Activated CD4-positive, alpha-beta T cell treated with anti-CD3 and anti-CD28 coated beads, Interleukin-2, amount 10 ng/mL, durations not matched to agents 7 days and 5 days (primary cell): ENCODE measurements at regions not wholly inside any gene's neighbourhood (a gene's known extent, or its start where the extent isn't known, plus 50 kb on each side); places are given as distances from the start of the nearest gene placed in this dataset.
"Not testable (repeated sequence)": the region's sequence is repeated elsewhere in the genome, so short reads cannot be mapped to it uniquely, and the experiment has no call there.

Source experiments
- CTCF ChIA-PET: fragments of 350-600 bp; sonication (Branson Sonifier 250); formaldehyde crosslinking; loops from one replicate; lab custom pipeline; 2021; ENCODE audit warnings: antibody characterized with exemption; lab: Charles Lee
- POLR2A ChIA-PET: fragments of 350-600 bp; sonication (Branson Sonifier 250); formaldehyde crosslinking; loops from one replicate; lab custom pipeline; 2021; ENCODE audit warnings: antibody characterized with exemption; lab: Charles Lee
- DNase-seq: peaks from one replicate; pipeline ENCODE4 v3.0.0-alpha.2; 2020
- H3K27ac Mint-ChIP-seq: one replicate; pipeline ENCODE4 v1.8.0; 2021; ENCODE audit warnings: mild to moderate bottlenecking, moderate library complexity, mixed read lengths
- H3K27me3 Mint-ChIP-seq: one replicate; pipeline ENCODE4 v1.8.0; 2021; ENCODE audit warnings: mixed read lengths
- H3K36me3 Mint-ChIP-seq: one replicate; pipeline ENCODE4 v1.8.0; 2021; ENCODE audit warnings: low read depth, mixed read lengths
- H3K4me1 Mint-ChIP-seq: one replicate; pipeline ENCODE4 v1.8.0; 2021; ENCODE audit warnings: mixed read lengths
- H3K4me3 Mint-ChIP-seq: one replicate; pipeline ENCODE4 v1.8.0; 2021; ENCODE audit warnings: mild to moderate bottlenecking, moderate library complexity, mixed read lengths
- H3K9me3 Mint-ChIP-seq: one replicate; pipeline ENCODE4 v1.8.0; 2021; ENCODE audit warnings: mixed read lengths

DNA sequence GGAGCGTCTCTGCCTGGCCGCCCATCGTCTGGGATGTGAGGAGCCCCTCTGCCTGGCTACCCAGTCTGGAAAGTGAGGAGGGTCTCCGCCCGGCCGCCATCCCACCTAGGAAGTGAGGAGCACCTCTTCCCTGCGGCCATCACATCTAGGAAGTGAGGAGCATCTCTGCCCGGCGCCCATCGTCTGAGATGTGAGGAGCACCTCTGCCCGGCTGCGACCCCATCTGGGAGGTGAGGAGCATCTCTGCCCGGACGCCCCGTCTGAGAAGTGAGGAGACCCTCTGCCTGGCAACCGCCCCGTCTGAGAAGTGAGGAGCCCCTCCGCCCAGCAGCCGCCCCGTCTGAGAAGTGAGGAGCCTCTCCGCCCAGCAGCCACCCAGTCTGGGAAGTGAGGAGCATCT, 84.5 kb downstream of the IDS start:
- H3K9me3 Mint-ChIP-seq, H3K4me3 Mint-ChIP-seq, H3K4me1 Mint-ChIP-seq, CTCF ChIA-PET, H3K27ac Mint-ChIP-seq, H3K36me3 Mint-ChIP-seq, DNase-seq, POLR2A ChIA-PET, H3K27me3 Mint-ChIP-seq: not testable (repeated sequence)

GRCh38 chrX:149398027-149398426, 107.1 kb downstream of the IDS start:
- Mint-ChIP-seq H3K4me3 (no peak overlapping the region), H3K36me3 (no peaks in the 10 kb centered on the region), H3K4me1 (no peaks in the 10 kb centered on the region), H3K27me3 (no peaks in the 10 kb centered on the region), H3K9me3 (no peaks in the 10 kb centered on the region), H3K27ac (no peak overlapping the region)
- POLR2A ChIA-PET = no interaction called here
- DNase-seq = no peak
- CTCF ChIA-PET = interaction anchor here (1.1 kb wide), 1 partner anchor 18 kb away, joined by 3 read pairs; no protein-coding TSS in a partner anchor

DNA sequence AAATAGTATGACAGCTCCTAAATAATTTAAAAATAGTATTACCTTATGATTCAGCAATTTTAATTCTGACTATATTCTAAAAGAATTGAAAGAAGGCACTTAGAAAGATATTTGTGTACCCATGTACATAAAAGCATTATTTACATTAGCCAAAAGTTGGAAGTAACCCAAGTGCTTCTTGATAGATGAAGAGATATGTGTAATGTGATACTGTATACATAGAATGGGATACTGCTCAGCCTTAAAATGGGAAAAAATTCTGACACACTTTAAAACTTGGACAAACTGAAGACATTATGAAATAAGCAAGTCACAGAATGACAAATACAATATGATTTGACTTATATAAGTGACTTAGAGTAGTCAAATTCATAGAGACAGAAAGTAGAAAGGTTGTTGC, 112.2 kb downstream of the IDS start:
- no peak overlapping the region for H3K27ac Mint-ChIP-seq
- no peaks in the 10 kb centered on the region for H3K36me3 Mint-ChIP-seq
- ChIA-PET POLR2A (no interaction called here), CTCF (no interaction called here)
- no peak for DNase-seq
- no peaks in the 10 kb centered on the region for H3K4me1 Mint-ChIP-seq
- H3K9me3 Mint-ChIP-seq = no peaks in the 10 kb centered on the region
- H3K27me3 Mint-ChIP-seq = no peaks in the 10 kb centered on the region
- no peak overlapping the region for H3K4me3 Mint-ChIP-seq

DNA sequence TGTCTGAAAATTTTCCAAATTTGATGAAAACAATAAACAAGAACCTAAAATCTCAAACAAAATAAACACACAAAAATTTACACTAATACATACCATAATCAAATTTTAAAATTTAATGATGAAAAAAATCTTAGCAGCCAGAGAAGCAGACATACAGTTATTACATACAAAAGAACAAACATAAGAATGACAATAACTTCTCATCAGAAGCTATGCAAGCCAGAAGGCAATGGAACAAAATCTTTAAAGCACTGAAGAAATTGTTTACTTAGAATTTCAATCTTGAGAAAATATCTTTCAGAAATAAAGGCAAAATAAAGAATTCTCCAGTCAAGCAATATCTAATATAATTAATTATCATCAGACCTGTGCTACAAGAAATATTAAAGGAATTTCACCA, 121.3 kb downstream of the IDS start:
- DNase-seq = no peak
- POLR2A ChIA-PET = no interaction called here
- Mint-ChIP-seq H3K4me1 (no peaks in the 10 kb centered on the region), H3K27ac (no peak overlapping the region), H3K4me3 (no peak overlapping the region), H3K9me3 (no peaks in the 10 kb centered on the region), H3K27me3 (peaks cover 2% of the 10 kb centered on the region), H3K36me3 (no peaks in the 10 kb centered on the region)
- CTCF ChIA-PET = no interaction called here

- Mint-ChIP-seq H3K9me3 (no peaks in the 10 kb centered on the region), H3K4me1 (no peaks in the 10 kb centered on the region), H3K4me3 (no peak overlapping the region), H3K27me3 (no peaks in the 10 kb centered on the region), H3K36me3 (no peaks in the 10 kb centered on the region), H3K27ac (no peak overlapping the region)
- DNase-seq = no peak
- ChIA-PET CTCF (no interaction called here), POLR2A (no interaction called here)
Measured at GRCh38 chrX:149374751-149375150, 130.4 kb downstream of the IDS start.

- no peaks in the 10 kb centered on the region for H3K9me3 Mint-ChIP-seq
- no peaks in the 10 kb centered on the region for H3K36me3 Mint-ChIP-seq
- POLR2A ChIA-PET = no interaction called here
- no peak overlapping the region for H3K4me3 Mint-ChIP-seq
- no peak for DNase-seq
- no peak overlapping the region for H3K27ac Mint-ChIP-seq
- CTCF ChIA-PET = no interaction called here
- no peaks in the 10 kb centered on the region for H3K4me1 Mint-ChIP-seq
- no peaks in the 10 kb centered on the region for H3K27me3 Mint-ChIP-seq
Measured at GRCh38 chrX:149372866-149373265, 132.2 kb downstream of the IDS start.

DNA sequence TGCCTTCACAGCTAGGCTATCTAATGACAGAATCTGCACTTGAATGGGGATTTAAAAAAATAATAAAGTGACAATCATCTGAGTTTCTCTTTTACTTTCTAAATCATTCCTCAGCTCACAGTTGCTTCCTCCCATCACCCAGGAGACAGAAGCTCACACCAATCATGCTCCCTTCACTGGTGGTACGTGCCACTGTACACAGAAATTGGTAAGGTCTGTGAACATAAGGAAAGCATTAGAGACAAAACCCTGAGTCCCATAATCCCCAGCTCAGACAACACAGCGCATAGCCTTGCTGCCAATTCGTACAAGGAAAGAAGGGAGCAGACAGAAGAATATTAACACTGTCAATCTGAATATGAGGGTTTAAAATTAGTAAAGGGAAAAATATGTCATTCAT, 133.1 kb downstream of the IDS start:
- Mint-ChIP-seq H3K36me3 (no peaks in the 10 kb centered on the region), H3K4me3 (no peak overlapping the region), H3K27me3 (no peaks in the 10 kb centered on the region), H3K9me3 (no peaks in the 10 kb centered on the region), H3K27ac (no peak overlapping the region), H3K4me1 (no peaks in the 10 kb centered on the region)
- ChIA-PET CTCF (interaction anchor here (0.9 kb wide), 1 partner anchor 39 kb away, joined by 3 read pairs; no protein-coding TSS in a partner anchor), POLR2A (no interaction called here)
- no peak for DNase-seq

DNA sequence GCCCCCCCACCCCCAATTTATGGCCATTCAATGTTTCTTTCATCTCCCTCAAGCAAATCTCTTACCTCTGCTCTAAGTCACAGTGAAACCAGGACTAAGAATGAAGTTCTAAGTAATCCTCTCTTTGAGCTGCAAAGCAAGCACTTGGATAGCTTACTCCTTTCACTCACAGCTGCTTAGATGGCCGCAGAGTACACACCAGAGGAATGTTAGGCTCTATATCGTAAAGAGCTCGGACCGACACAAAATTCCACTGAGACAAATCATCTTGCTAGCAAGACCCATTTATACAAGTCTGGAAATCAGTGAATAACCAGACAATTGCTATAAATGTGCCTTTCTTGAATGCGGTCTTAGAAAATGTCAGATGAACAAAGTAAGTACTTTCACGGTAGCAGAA, 135.0 kb downstream of the IDS start:
- CTCF ChIA-PET = no interaction called here

DNA sequence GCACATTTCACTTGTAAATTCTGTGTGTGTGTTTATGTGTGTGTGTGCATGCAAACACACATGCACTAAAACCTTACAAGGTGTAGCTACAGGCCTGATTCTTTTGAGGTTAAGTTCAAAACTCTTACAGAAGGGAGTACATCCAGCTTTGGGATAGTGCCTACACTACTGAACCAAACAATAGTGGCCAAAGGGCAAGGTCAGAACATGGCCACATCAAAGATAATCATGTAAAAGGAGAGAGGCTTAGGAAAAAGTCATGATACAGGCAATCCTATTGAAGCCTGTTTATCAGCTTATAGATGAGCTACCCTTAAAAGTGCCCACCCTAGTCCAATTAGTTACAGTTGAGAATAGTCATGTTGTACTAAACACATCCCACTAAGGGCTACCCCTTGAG, 139.6 kb downstream of the IDS start:
- Mint-ChIP-seq H3K9me3 (no peaks in the 10 kb centered on the region), H3K36me3 (no peaks in the 10 kb centered on the region), H3K27ac (no peak overlapping the region), H3K4me3 (no peak overlapping the region), H3K4me1 (no peaks in the 10 kb centered on the region), H3K27me3 (no peaks in the 10 kb centered on the region)
- ChIA-PET POLR2A (no interaction called here), CTCF (no interaction called here)
- no peak for DNase-seq

More for the DNA sequence above, 135.0 kb downstream of the IDS start:
- no peaks in the 10 kb centered on the region for H3K9me3 Mint-ChIP-seq
- no peaks in the 10 kb centered on the region for H3K36me3 Mint-ChIP-seq
- no peak overlapping the region for H3K27ac Mint-ChIP-seq
- H3K4me1 Mint-ChIP-seq = no peaks in the 10 kb centered on the region
- POLR2A ChIA-PET = no interaction called here
- no peaks in the 10 kb centered on the region for H3K27me3 Mint-ChIP-seq
- no peak for DNase-seq
- no peak overlapping the region for H3K4me3 Mint-ChIP-seq

DNA sequence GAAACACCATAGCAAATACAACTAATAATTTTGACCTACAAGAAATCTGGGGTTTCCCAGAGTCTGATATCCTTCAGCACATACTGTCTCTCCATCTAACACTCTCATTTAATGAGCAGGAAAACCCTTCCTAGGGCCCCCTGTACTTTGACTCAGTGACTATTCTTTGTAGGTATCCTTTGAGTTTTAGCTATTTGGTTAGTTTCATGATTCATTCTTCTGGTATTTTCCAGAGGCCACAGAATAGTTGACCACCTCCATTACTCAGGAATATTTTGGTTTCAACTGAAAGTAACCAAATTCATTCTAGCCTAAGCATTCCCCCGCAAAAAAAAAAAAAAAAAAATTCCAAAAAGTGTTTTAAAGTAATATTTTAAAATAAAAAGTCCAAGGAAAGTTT, 140.0 kb downstream of the IDS start:
- ChIA-PET POLR2A (no interaction called here), CTCF (no interaction called here)
- no peaks in the 10 kb centered on the region for H3K4me1 Mint-ChIP-seq
- no peak overlapping the region for H3K4me3 Mint-ChIP-seq
- H3K27ac Mint-ChIP-seq = no peak overlapping the region
- no peak for DNase-seq
- no peaks in the 10 kb centered on the region for H3K36me3 Mint-ChIP-seq
- no peaks in the 10 kb centered on the region for H3K27me3 Mint-ChIP-seq
- no peaks in the 10 kb centered on the region for H3K9me3 Mint-ChIP-seq

- no peaks in the 10 kb centered on the region for H3K36me3 Mint-ChIP-seq
- H3K4me3 Mint-ChIP-seq = no peak overlapping the region
- H3K9me3 Mint-ChIP-seq = no peaks in the 10 kb centered on the region
- no peaks in the 10 kb centered on the region for H3K27me3 Mint-ChIP-seq
- no peaks in the 10 kb centered on the region for H3K4me1 Mint-ChIP-seq
- H3K27ac Mint-ChIP-seq = no peak overlapping the region
- POLR2A ChIA-PET = no interaction called here
- DNase-seq = no peak
- CTCF ChIA-PET = no interaction called here
Measured at GRCh38 chrX:149363965-149364364, 141.1 kb downstream of the IDS start.

DNA sequence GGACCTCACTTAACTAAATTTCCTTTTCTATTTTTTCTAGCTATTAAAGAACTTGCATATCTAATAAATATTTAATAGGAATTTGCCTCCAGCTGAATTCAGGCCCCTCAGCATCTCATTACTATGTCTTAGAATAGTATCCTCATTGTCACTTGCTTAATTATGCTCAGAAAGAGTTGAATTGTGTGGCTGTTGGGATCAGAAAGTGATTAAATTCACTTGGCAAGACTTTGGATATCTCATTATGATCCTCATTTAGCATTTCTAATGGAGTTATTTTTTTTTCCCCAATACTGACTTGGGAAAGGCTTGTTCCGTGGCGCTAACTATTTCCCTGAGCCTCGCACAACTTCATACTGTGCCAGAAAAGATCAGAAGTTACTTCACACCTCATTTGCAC, 158.8 kb downstream of the IDS start:
- DNase-seq = no peak
- ChIA-PET POLR2A (no interaction called here), CTCF (no interaction called here)
- H3K27me3 Mint-ChIP-seq = no peaks in the 10 kb centered on the region
- H3K27ac Mint-ChIP-seq = no peak overlapping the region
- H3K4me3 Mint-ChIP-seq = no peak overlapping the region
- H3K36me3 Mint-ChIP-seq = no peaks in the 10 kb centered on the region
- H3K4me1 Mint-ChIP-seq = no peaks in the 10 kb centered on the region
- H3K9me3 Mint-ChIP-seq = no peaks in the 10 kb centered on the region

DNA sequence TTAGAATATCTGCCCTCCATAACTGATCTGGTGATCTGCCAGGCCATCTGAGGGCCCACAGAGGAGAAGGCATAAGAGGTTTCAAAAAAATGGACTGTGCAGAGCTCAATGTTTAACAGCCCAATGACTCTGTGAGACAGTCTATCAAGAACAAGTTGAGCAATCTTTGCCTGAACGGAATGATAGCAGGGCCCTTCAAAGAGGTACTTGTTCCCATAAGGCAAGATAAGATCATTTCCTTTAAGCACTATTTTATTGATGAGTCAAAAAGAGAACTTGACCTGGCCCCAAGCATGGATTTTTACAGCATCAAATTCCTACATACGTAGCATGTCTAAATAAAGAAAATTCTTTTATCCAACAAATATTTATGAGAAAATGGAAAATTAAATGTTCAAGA, 182.8 kb downstream of the IDS start:
- Mint-ChIP-seq H3K4me3 (no peak overlapping the region), H3K27ac (no peak overlapping the region), H3K36me3 (no peaks in the 10 kb centered on the region), H3K27me3 (peaks cover 3% of the 10 kb centered on the region), H3K9me3 (no peaks in the 10 kb centered on the region), H3K4me1 (no peaks in the 10 kb centered on the region)
- CTCF ChIA-PET = no interaction called here
- POLR2A ChIA-PET = no interaction called here
- DNase-seq = no peak

DNA sequence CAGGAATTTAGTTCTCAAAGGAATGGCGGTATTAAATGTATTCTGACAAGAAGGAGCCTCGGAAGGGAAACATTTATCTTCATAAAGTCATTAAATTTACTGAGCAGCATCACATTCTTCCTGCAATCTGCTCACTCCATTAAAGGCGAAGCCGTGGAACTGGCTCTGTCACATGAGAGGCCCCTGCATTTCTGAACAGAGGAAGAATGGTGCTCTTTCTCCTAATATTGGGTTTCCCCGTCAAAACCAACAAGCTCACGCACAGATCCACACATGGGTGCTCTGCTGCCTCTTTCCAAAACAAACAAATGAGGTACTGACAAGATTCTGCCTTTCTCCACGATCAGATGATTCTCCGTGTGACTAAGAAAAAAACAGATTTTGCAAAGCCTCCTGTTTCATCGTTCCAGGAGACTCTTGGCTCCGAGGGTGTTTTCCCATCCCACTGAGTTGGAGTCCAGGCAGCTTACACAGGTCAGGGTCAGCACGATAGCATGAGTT, 191.2 kb downstream of the IDS start:
- POLR2A ChIA-PET = no interaction called here
- H3K27ac Mint-ChIP-seq = no peak overlapping the region
- H3K4me3 Mint-ChIP-seq = no peak overlapping the region
- CTCF ChIA-PET = no interaction called here
- no peaks in the 10 kb centered on the region for H3K9me3 Mint-ChIP-seq
- H3K36me3 Mint-ChIP-seq = no peaks in the 10 kb centered on the region
- H3K4me1 Mint-ChIP-seq = no peaks in the 10 kb centered on the region
- no peaks in the 10 kb centered on the region for H3K27me3 Mint-ChIP-seq
- no peak for DNase-seq
